Natural killer cell (primary cell): ENCODE measurements at regions not wholly inside any gene's neighbourhood (a gene's known extent, or its start where the extent isn't known, plus 50 kb on each side); places are given as distances from the start of the nearest gene placed in this dataset.

Source experiments
- ATAC-seq, 3 donors: fragments of 150-1000 bp in 2 of 3; fragments of 200-7000 bp in 1 of 3; cut with Tn5 transposase; 1 replicate in 1 of 3; 2 replicates in 2 of 3; pipeline ENCODE4 v1.10.0; 2021; ENCODE audit warnings: mild to moderate bottlenecking in 2 of 3, moderate library complexity in 2 of 3
- DNase-seq, 2 donors: peaks; one replicate each; pipeline versions ENCODE4 v3.0.0 to v3.0.0-alpha.2; 2013 to 2021; ENCODE audit warnings: mixed read lengths in 1 of 2
- H3K27ac ChIP-seq: one replicate; pipeline ENCODE4 v1.5.1; 2013; ENCODE audit warnings: mild to moderate bottlenecking, low read length
- H3K27me3 ChIP-seq: one replicate; pipeline ENCODE4 v1.6.1; 2013; ENCODE audit warnings: low read length; ENCODE audit not compliant: control insufficient read depth, insufficient read depth
- H3K36me3 ChIP-seq: one replicate; pipeline ENCODE4 v1.6.1; 2013; ENCODE audit warnings: low read length; ENCODE audit not compliant: control insufficient read depth, insufficient read depth
- H3K4me1 ChIP-seq: one replicate; pipeline ENCODE4 v1.6.1; 2013; ENCODE audit warnings: low read length; ENCODE audit not compliant: control insufficient read depth, insufficient read depth
- H3K4me3 ChIP-seq: one replicate; pipeline ENCODE4 v1.5.1; 2013; ENCODE audit warnings: low read length
- H3K9me3 ChIP-seq: one replicate; pipeline ENCODE4 v1.6.1; 2013; ENCODE audit warnings: low read length; ENCODE audit not compliant: control insufficient read depth, insufficient read depth
- H3K27ac Mint-ChIP-seq, 2 donors: one replicate each; pipeline ENCODE4 v1.8.0; 2022; ENCODE audit warnings: mild to moderate bottlenecking in 2 of 2, mixed read lengths in 2 of 2, moderate library complexity in 1 of 2
- H3K27me3 Mint-ChIP-seq, 2 donors: one replicate each; pipeline ENCODE4 v1.8.0; 2022; ENCODE audit warnings: low read depth in 2 of 2, mixed read lengths in 2 of 2
- H3K36me3 Mint-ChIP-seq: one replicate; pipeline ENCODE4 v1.8.0; 2022; ENCODE audit warnings: mixed read lengths
- H3K4me1 Mint-ChIP-seq, 2 donors: one replicate each; pipeline ENCODE4 v1.8.0; 2022; ENCODE audit warnings: mixed read lengths in 2 of 2
- H3K4me3 Mint-ChIP-seq: one replicate; pipeline ENCODE4 v1.8.0; 2022; ENCODE audit warnings: mild to moderate bottlenecking, moderate library complexity, mixed read lengths
- H3K9me3 Mint-ChIP-seq, 2 donors: one replicate each; pipeline ENCODE4 v1.8.0; 2022; ENCODE audit warnings: mixed read lengths in 2 of 2
- WGBS: methylation state at CpG from one replicate; pipeline ENCODE4 v1.1.7; 2013; ENCODE audit warnings: missing lambda C conversion rate; ENCODE audit not compliant: insufficient coverage; 5-methylcytosine and 5-hydroxymethylcytosine counted together
- intact Hi-C: fragments of 100-400 bp; cut with micrococcal nuclease; formaldehyde crosslinking; loops from one replicate; pipeline ENCODE4 v1.14.2; 2022
- TF ChIP-seq, protein P1 (sequence below): fragments of 200-600 bp; IDR thresholded peaks from one replicate; pipeline ENCODE4 v1.8.0; 2022; ENCODE audit warnings: antibody characterized with exemption

DNA sequence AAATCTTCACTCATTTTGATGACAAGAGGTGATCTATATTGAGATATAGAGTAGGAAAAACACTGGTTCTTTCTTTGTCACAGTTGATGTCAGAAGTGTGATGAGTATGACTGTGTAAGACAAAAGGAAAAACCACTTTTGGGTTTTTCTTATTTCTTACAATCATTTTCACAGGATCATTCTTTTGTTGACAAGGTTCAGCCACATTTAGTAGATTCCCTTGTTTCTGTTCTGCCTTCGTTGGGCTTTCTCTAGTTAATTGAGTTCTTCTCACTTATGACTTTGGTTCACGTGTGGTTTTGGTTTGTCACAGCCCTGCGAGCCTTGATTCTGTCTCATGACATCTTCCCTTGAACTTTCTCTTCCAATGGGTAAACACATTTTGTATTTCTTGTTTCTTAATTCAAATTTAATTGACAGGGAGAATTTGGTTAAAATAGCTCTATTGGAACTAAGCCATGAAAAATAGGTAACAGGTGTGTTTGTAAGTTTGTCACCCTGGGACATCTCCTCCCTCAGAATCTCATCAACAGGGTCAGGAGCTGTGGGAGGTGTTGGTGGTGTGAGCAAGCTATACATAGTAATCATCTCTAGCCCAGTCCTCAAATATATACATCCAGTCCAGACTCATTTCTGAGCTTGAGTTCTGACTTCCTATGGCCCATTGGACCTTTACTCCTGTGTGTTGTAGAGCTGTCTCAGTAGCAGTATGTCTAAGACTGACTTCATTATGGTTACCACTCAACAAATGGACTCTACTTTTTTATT lies 255.3 kb downstream of the BMP4 start:
- Mint-ChIP-seq H3K36me3 (no peaks in the 10 kb centered on the region), H3K27me3 (no peaks in the 10 kb centered on the region), H3K27ac (no peak overlapping the region), H3K4me1 (no peaks in the 10 kb centered on the region), H3K4me3 (no peak overlapping the region), H3K9me3 (peaks cover 4 to 6% of the 10 kb centered on the region in 2 donors)
- Histone ChIP-seq H3K27ac (no peak overlapping the region), H3K9me3 (peaks cover 3% of the 10 kb centered on the region), H3K4me3 (no peak overlapping the region), H3K4me1 (peaks cover 2% of the 10 kb centered on the region), H3K36me3 (no peaks in the 10 kb centered on the region), H3K27me3 (no peaks in the 10 kb centered on the region)
- ATAC-seq (no peak), DNase-seq (no peak)
- WGBS: 25% methylated on average over 3 of the region's 3 CpGs
- intact Hi-C loops: no loop called here
- TF ChIP-seq, protein P1, sequence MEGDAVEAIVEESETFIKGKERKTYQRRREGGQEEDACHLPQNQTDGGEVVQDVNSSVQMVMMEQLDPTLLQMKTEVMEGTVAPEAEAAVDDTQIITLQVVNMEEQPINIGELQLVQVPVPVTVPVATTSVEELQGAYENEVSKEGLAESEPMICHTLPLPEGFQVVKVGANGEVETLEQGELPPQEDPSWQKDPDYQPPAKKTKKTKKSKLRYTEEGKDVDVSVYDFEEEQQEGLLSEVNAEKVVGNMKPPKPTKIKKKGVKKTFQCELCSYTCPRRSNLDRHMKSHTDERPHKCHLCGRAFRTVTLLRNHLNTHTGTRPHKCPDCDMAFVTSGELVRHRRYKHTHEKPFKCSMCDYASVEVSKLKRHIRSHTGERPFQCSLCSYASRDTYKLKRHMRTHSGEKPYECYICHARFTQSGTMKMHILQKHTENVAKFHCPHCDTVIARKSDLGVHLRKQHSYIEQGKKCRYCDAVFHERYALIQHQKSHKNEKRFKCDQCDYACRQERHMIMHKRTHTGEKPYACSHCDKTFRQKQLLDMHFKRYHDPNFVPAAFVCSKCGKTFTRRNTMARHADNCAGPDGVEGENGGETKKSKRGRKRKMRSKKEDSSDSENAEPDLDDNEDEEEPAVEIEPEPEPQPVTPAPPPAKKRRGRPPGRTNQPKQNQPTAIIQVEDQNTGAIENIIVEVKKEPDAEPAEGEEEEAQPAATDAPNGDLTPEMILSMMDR: no peak

DNA sequence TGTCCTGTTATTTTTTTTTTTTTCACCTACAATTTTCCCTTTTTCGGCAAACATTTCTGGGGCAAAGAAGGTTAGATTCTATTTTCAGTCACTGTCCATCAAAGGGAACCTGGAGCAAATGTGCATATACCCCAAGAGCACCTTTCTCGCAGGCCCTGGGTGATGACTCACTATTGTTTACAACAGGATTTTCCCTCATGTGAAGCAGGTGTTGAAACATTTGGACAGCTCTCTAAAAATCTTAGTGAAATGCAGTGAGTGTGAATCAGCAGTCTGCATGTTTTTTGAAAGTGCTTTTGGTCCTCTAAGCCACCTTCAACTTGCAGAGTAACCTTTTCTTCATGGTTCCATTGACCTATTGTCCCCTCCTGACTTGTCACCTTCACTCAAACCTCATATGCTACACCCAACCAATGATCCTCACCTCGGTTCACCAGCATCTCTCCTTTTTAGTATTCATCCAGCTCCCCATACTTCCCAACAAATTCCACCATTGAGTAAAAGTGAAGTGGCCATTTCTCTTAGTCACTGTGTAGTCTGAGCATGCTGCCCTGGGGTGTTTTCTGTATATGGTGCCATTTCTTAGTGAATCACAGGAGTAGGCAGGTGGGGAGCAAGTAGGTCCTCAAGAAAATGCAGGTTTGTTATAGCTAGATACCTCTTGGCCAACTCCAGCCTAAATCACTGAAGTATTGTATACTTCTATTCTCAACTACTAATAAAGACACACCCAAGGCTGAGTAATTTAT lies 260.2 kb downstream of the BMP4 start:
- Mint-ChIP-seq H3K27ac (no peak overlapping the region), H3K27me3 (no peaks in the 10 kb centered on the region), H3K4me1 (no peaks in the 10 kb centered on the region), H3K4me3 (no peak overlapping the region), H3K36me3 (no peaks in the 10 kb centered on the region), H3K9me3 (peaks cover 9 to 12% of the 10 kb centered on the region in 2 donors)
- Histone ChIP-seq H3K36me3 (no peaks in the 10 kb centered on the region), H3K9me3 (peaks cover 3% of the 10 kb centered on the region), H3K4me3 (no peak overlapping the region), H3K4me1 (peaks cover 2% of the 10 kb centered on the region), H3K27ac (no peak overlapping the region), H3K27me3 (no peaks in the 10 kb centered on the region)
- intact Hi-C loops: no loop called here
- TF ChIP-seq, protein P1: no peak
- ATAC-seq (no peak), DNase-seq (no peak)
- 93% methylated on average over 2 of the region's 3 CpGs for WGBS

DNA sequence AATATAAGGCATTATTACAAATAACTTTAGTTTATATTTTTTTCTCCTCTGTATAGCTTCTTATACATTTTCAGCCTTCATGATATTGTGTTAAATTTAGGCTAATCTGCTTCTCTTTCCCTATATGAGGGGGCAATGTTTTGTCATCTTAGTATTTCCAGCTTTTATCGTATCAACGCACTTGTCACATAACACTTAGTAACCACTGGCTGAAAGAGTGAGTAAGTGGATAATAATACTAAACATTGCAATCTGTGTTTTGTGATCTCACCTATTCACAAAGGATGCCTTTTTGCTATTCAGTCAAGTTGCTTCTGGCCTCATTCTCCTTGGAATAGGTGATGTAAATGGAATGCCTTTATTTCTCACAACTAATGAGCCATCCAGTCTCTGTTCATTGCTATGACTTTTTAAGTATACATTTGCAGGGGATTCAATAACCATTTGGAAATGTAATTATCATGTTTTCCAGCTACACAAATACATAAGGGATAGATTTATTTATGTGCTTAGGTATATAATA lies 260.9 kb downstream of the BMP4 start:
- ATAC-seq (no peak), DNase-seq (no peak)
- no peak overlapping the region for H3K4me3 Mint-ChIP-seq
- intact Hi-C loops: no loop called here
- H3K4me1 Mint-ChIP-seq: no peaks in the 10 kb centered on the region
- no peak overlapping the region for H3K4me3 ChIP-seq
- TF ChIP-seq, protein P1: no peak
- no peaks in the 10 kb centered on the region for H3K36me3 Mint-ChIP-seq
- H3K27me3 Mint-ChIP-seq: no peaks in the 10 kb centered on the region
- peaks cover 1% of the 10 kb centered on the region for H3K9me3 ChIP-seq
- peaks cover 2% of the 10 kb centered on the region for H3K4me1 ChIP-seq
- H3K9me3 Mint-ChIP-seq: peaks cover 9 to 10% of the 10 kb centered on the region in 2 donors
- no peaks in the 10 kb centered on the region for H3K36me3 ChIP-seq
- no peaks in the 10 kb centered on the region for H3K27me3 ChIP-seq
- no CpG with 5 or more reads among the region's 2 CpGs for WGBS
- no peak overlapping the region for H3K27ac ChIP-seq
- H3K27ac Mint-ChIP-seq: no peak overlapping the region
